Stimulated activated CD8-positive, alpha-beta memory T cell treated with anti-CD3 and anti-CD28 coated beads, Interleukin-7, amount 100 ng/mL, for 48 hours (primary cell): ENCODE measurements at regions not wholly inside any gene's neighbourhood (a gene's known extent, or its start where the extent isn't known, plus 50 kb on each side); places are given as distances from the start of the nearest gene placed in this dataset.

Experiments used
- DNase-seq, 2 donors: peaks; one replicate each; pipeline ENCODE4 v3.0.0-alpha.2; 2020; ENCODE audit warnings: low read depth in 1 of 2; ENCODE audit errors: extremely low read depth in 1 of 2

- no peak for DNase-seq
Observed at GRCh38 chr4:182187674-182188073, 55.5 kb upstream of the TENM3 start.

GRCh38 chr4:182188622-182189021 lies 54.6 kb upstream of the TENM3 start:
- DNase-seq, result no peak

DNA sequence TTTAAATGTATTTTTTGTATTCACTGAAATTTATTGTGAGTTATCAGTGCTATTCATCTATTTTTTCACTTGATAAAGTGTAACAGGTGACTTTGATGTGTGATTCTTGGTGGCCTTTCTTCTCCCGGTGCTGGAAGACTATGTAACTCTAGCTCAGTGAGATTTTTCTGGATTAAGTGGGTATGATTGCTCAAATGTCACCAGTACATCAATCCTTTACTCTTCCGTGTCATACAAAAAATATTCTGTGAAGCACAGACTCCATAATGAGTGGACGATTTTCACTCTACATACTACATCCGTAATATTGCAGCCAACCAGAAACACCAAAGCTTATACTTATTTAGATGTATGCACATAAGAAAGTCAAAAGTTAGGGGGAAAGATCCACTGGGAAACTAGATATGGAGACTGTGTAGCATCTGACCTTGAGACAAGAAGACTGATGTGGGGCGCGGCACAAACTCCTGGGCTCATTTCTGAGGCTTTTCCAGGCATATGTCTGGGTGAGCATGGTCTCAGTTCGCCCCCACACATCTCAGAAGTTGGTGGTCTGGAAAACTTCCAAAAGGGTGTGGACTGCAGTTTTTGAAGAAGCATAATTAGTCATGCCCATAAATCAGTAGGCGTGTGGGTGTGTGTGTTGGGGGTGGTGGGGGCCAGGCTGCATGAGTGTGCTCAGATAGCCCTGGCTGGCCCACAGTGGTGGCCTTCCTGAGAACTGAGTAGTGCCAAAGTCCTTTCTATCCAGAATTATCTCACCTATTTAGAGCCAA lies 53.9 kb upstream of the TENM3 start:
- no peak for DNase-seq

DNA sequence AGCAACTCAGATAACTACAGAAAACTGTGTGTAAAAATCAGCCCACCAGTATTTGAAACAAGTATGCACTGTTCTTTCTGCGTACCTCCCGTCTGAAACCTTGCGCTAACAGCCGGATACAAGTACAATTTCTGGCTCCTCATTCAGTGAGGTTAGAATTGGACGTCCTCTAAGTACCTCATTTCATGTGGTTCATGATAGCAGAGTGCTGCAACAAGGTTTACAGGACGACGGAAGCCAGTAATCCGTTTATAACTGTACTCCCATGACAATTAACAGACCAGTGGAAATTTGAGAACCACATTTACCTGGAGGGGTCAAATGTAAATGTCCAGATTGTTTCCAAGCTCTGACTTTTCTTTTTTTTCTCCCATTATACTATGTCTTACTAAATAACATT lies 52.9 kb upstream of the TENM3 start:
- no peak for DNase-seq

DNA sequence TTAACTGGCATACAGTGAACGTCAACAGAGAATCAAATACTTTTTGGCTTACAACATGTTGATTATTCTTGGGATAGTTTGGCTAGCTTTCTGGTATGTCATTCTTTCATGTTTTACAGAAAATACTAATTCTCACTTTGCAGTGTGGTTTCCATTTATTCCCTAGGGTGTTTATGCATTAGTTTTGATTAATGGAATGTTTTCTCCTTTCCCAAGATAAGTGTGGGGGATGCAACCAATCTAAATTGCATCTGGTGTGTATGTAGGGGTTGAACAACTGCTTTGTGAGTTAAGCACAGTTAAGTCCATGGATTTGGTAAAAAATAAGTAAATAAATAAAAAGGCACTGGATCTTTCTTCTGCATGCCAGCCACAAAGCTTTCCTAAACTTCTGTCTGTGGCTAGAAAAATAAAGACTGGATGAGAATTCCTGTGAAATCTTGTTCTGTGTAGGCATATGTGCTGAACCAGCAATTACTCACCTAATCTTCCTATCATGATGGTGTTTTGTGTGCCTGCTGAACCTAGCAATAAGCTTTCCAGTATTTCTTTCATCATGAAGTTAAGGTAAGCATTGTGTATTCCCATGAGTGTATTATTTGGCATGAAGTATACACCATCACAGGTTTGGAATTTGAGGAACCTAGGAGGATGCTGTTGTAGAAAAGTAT lies 50.6 kb upstream of the TENM3 start:
- no peak for DNase-seq

GRCh38 chr4:182193311-182193710 lies 49.9 kb upstream of the TENM3 start:
- no peak for DNase-seq
